ENCODE measurements at regions not wholly inside any gene's neighbourhood (a gene's known extent, or its start where the extent isn't known, plus 50 kb on each side); places are given as distances from the start of the nearest gene placed in this dataset.

DNA sequence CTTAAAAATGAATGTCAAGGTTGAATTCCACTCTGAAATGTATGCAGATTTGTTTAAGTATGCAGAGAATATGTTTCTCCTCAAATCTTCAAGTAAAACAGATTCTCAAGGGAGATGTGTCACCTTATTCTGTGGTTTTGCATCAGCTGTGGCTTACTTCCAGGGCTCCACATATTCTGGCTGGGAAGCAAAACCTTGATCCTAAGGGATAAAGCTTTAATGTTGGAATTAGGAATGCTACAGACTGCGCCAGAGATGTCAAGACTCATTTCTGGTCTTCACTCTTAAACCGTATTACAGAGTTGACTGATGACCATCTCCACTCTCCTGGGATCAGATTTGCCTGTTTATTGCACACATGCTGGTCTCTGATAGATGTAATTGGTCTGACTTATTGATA lies 143.9 kb upstream of the DIPK2B start:
- TF ChIP-seq, protein P1, sequence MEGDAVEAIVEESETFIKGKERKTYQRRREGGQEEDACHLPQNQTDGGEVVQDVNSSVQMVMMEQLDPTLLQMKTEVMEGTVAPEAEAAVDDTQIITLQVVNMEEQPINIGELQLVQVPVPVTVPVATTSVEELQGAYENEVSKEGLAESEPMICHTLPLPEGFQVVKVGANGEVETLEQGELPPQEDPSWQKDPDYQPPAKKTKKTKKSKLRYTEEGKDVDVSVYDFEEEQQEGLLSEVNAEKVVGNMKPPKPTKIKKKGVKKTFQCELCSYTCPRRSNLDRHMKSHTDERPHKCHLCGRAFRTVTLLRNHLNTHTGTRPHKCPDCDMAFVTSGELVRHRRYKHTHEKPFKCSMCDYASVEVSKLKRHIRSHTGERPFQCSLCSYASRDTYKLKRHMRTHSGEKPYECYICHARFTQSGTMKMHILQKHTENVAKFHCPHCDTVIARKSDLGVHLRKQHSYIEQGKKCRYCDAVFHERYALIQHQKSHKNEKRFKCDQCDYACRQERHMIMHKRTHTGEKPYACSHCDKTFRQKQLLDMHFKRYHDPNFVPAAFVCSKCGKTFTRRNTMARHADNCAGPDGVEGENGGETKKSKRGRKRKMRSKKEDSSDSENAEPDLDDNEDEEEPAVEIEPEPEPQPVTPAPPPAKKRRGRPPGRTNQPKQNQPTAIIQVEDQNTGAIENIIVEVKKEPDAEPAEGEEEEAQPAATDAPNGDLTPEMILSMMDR (IDR thresholded peaks at IDR 0.05; ENCODE audit: borderline replicate concordance, control extremely low read depth, extremely low read depth, insufficient read depth, missing control alignments), result no peak
- in situ Hi-C loops (cut with MboI; ENCODE audit: low sequenced_read_pairs, unreplicated experiment), result no loop called here

DNA sequence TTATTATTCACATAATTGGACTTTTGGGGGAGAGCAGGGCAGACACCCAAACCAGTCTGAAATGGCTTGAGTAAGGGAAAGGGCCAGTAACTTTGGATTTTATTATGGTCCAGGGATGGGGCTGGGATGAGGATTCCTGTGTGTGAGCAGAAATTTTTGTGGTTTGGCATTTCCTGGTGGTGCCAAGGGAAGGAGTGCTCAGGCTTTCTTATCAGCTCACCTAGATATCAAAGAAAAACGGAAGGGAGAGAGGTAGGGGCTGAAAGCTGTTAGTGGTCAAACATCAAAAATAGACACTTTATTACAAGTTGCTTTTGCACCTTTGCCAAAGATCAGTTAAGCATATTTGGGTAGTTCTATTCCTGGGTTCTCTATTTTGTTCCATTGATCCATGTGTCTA lies 128.5 kb upstream of the DIPK2B start:
- no peak for DNase-seq (ENCODE audit: low spot score)
- in situ Hi-C loops (cut with MboI; ENCODE audit: low sequenced_read_pairs, unreplicated experiment), result no loop called here
- TF ChIP-seq, protein P1 (IDR thresholded peaks at IDR 0.05; ENCODE audit: borderline replicate concordance, control extremely low read depth, extremely low read depth, insufficient read depth, missing control alignments), result no peak

More for the DNA sequence above, 143.9 kb upstream of the DIPK2B start:
- no peak for DNase-seq (ENCODE audit: low spot score)

DNA sequence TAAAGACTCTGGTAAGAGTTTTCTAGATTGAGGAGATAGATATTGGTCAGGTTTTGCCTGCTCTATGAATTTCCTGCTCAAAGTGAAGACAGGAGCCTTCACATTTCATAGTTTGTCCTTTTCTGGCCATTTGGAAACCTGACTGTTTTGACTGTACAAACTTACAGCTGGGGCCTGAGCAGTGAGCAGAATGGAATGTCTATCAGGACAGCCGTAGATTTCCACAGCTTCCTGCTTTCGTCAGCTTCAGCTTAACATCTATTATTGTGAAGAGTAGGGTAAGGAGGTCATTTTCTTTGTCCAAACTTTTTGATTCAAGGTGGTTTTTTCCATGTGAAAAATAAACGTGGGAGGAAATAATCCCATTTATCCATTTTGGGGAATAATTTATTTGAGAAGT lies 124.3 kb upstream of the DIPK2B start:
- TF ChIP-seq, protein P1 (IDR thresholded peaks at IDR 0.05; ENCODE audit: borderline replicate concordance, control extremely low read depth, extremely low read depth, insufficient read depth, missing control alignments), result no peak
- in situ Hi-C loops (cut with MboI; ENCODE audit: low sequenced_read_pairs, unreplicated experiment), result no loop called here
- DNase-seq (ENCODE audit: low spot score), result no peak

DNA sequence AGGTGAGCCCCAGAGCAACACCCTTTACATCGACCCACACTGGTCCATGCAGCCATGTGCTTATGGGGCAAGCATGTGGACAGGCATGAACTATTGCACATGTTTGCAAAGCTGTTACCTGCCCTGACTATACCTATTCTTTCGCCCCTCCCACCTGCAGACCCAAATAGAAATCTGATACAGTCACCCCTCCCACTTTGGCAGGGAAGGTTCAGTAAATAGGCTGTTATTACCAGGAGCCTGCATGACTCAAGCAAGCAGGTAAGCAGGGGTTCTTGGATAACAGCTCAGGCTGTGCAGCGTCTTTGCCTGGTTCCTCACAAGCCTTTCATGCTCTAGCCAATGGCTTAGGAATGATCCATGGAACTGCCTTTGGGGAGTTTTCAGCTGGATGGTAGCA lies 122.7 kb upstream of the DIPK2B start:
- DNase-seq (ENCODE audit: low spot score), result no peak
- in situ Hi-C loops (cut with MboI; ENCODE audit: low sequenced_read_pairs, unreplicated experiment), result no loop called here
- TF ChIP-seq, protein P1 (IDR thresholded peaks at IDR 0.05; ENCODE audit: borderline replicate concordance, control extremely low read depth, extremely low read depth, insufficient read depth, missing control alignments), result no peak

DNA sequence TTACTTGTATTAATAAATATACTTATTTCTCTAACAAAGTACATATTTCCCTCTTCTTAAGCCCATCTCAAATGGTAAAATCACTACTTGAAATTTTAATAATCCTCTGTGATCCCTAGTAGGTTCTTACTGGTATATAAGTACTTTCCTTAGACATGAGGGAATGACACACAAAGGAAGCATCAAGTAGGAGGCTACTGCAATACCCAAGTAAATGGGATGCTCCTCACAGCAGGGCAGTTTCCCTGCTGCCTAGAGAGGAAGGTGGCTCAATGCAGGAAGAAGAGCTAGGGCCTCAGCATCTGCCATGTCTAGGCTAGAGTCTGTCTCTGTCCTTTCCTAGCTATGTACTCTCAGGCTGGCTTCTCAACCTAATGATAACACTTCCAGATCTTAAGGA lies 122.1 kb upstream of the DIPK2B start:
- DNase-seq (ENCODE audit: low spot score), result no peak
- in situ Hi-C loops (cut with MboI; ENCODE audit: low sequenced_read_pairs, unreplicated experiment), result no loop called here
- TF ChIP-seq, protein P1 (IDR thresholded peaks at IDR 0.05; ENCODE audit: borderline replicate concordance, control extremely low read depth, extremely low read depth, insufficient read depth, missing control alignments), result no peak

DNA sequence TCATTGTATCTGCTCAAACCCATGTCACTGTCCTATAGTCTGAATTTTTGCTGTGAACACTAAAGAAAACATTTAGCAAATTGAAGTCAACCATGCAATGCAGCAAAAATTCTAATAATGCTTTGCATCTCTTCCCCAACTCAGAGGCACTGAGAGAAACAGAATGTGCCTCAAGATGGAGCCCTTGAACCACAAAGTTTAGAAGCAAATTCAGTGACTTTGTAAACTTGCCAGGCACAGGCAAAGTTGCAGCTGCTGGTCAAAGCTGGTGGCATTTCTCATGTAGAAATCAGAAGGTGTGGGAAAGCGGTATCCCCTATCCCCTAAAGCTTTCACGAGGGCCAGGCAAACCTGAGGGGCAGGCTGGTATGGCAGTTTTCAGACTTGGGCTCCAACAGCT lies 121.7 kb upstream of the DIPK2B start:
- TF ChIP-seq, protein P1 (IDR thresholded peaks at IDR 0.05; ENCODE audit: borderline replicate concordance, control extremely low read depth, extremely low read depth, insufficient read depth, missing control alignments), result peak; percentile 26
- peak; percentile 1 for DNase-seq (ENCODE audit: low spot score)
- in situ Hi-C loops (cut with MboI; ENCODE audit: low sequenced_read_pairs, unreplicated experiment), result no loop called here

DNA sequence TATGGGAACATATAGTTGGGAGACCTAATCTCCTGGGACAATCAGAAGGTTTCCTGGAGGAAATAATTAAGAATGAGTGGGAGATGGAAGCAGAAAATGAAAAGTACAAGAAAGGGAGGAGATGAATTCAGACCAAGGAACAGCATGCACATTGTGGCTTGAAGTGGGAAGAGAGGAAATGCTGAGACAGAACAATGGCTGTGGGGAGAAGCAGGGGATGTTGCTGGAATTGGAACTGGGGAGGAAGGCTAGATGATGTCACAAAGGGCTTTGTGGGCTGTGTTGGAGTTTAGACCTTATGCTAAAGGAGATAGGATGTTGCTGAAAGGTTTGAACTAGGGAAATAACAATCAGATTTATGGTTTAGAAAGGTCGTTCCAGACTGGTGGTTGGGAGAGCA lies 119.5 kb upstream of the DIPK2B start:
- TF ChIP-seq, protein P1 (IDR thresholded peaks at IDR 0.05; ENCODE audit: borderline replicate concordance, control extremely low read depth, extremely low read depth, insufficient read depth, missing control alignments), result no peak
- in situ Hi-C loops (cut with MboI; ENCODE audit: low sequenced_read_pairs, unreplicated experiment), result no loop called here

More for the DNA sequence above, 119.5 kb upstream of the DIPK2B start:
- no peak for DNase-seq (ENCODE audit: low spot score)
